AG04450 (cell line): ENCODE measurements at regions not wholly inside any gene's neighbourhood (a gene's known extent, or its start where the extent isn't known, plus 50 kb on each side); places are given as distances from the start of the nearest gene placed in this dataset.

Experiments
- CTCF ChIA-PET: fragments of 300-600, 350-600 bp; formaldehyde crosslinking; extraction: SDS; loops from one replicate; lab custom pipeline; 2022; ENCODE audit warnings: antibody characterized with exemption, inconsistent platforms; lab: Charles Lee
- POLR2A ChIA-PET: fragments of 350-600 bp; formaldehyde crosslinking; extraction: SDS; loops from one replicate; lab custom pipeline; 2021; ENCODE audit warnings: antibody characterized with exemption, inconsistent platforms; lab: Yijun Ruan, JAX
- DNase-seq: peaks from one replicate; pipeline ENCODE4 v3.0.0-alpha.2; 2011; ENCODE audit warnings: low read depth, low spot score
- H3K27ac ChIP-seq: one replicate; pipeline ENCODE4 v1.5.1; 2012; ENCODE audit warnings: low read depth, low read length, control low read depth
- H3K27me3 ChIP-seq: one replicate; pipeline ENCODE4 v1.6.0; 2012; ENCODE audit warnings: low read length; ENCODE audit not compliant: control insufficient read depth, insufficient read depth
- H3K4me3 ChIP-seq: 2 replicates; pipeline ENCODE4 v1.5.1; 2011; ENCODE audit warnings: mild to moderate bottlenecking, low read depth, low read length, control low read depth
- H3K9me3 ChIP-seq: 2 replicates; pipeline ENCODE4 v1.5.1; 2012; ENCODE audit warnings: low read length; ENCODE audit not compliant: control insufficient read depth, insufficient read depth
- CTCF ChIP-seq: IDR thresholded peaks from 2 replicates; pipeline ENCODE4 v1.5.1; 2011; ENCODE audit warnings: low read depth, low read length, control low read depth, inconsistent platforms

- CTCF ChIA-PET: no interaction called here
- Histone ChIP-seq H3K27ac (no peak overlapping the region), H3K27me3 (no peaks in the 10 kb centered on the region), H3K4me3 (no peak overlapping the region), H3K9me3 (peaks cover 35% of the 10 kb centered on the region)
- no peak for TF ChIP-seq CTCF
- no peak for DNase-seq
- POLR2A ChIA-PET: no interaction called here
Measured at GRCh38 chr1:5099558-5099957, 445.1 kb downstream of the AJAP1 start.

DNA sequence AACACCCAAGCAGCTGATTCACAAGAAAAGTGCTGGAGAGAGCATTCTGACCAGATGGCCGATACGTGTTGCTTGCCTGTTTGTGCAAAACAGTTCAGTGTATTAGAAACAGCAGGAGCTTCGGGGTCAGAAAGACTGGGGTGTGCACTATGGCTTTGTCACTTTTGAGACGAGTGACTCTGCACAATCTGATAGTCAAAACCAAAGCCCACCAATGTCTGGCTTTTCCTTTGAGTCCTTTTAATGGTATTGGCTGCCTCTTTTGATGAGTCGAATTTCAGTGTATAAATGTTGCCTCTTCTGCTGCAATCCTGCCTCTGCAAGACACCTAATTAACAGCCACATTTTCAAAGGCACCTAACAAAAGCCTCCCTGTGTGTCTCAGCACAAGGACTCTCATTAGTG is 444.6 kb downstream of the AJAP1 start:
- DNase-seq: no peak
- H3K27me3 ChIP-seq: no peaks in the 10 kb centered on the region
- H3K9me3 ChIP-seq: peaks cover 33% of the 10 kb centered on the region
- CTCF ChIA-PET: no interaction called here
- no peak for TF ChIP-seq CTCF
- POLR2A ChIA-PET: no interaction called here
- H3K4me3 ChIP-seq: no peak overlapping the region
- H3K27ac ChIP-seq: no peak overlapping the region

DNA sequence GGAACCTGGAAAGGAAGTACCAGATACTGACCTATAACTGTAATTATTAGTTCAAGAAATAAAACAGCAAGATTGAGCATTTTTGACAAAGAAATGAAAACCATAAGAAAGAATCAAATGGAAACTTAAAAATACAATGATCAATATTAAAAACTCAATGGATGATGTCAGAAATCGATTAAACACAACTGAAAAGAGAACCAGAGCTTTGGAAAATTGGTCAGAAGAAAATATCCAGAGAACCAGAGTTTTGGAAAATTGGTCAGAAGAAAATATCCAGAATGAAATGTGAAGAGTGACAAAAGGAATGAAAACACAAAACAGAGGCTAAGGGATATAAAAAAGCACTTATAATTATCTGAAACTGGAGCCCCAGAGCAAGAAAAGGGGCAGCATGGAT is 438.6 kb downstream of the AJAP1 start:
- Histone ChIP-seq H3K9me3 (peaks cover 24% of the 10 kb centered on the region), H3K27me3 (no peaks in the 10 kb centered on the region), H3K27ac (no peak overlapping the region), H3K4me3 (no peak overlapping the region)
- TF ChIP-seq CTCF: no peak
- ChIA-PET POLR2A (no interaction called here), CTCF (no interaction called here)
- no peak for DNase-seq

DNA sequence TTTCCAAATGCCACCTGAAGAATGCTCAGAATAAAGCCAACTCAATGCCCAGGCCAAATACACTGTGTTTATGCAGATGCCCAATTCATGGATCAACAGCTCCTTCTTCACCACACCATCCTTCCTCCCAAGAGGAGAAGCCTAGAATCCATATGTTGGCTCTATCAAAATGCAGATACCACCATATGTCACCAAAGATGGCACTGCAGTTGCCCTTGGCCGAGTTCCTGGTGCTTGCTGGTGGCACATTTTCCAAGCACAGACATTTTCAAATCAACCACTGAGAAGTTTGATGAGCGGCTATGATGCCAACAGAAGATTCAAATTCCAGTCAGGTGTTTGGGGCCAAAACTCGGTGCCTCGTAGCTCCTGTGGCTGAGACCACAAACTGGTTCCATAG is 430.3 kb downstream of the AJAP1 start:
- Histone ChIP-seq H3K9me3 (peaks cover 33% of the 10 kb centered on the region), H3K4me3 (no peak overlapping the region), H3K27me3 (no peaks in the 10 kb centered on the region), H3K27ac (no peak overlapping the region)
- no peak for TF ChIP-seq CTCF
- no peak for DNase-seq
- POLR2A ChIA-PET: no interaction called here
- CTCF ChIA-PET: interaction anchor here (0.5 kb wide), 1 partner anchor 248 kb away, joined by 3 read pairs; no protein-coding TSS in a partner anchor

DNA sequence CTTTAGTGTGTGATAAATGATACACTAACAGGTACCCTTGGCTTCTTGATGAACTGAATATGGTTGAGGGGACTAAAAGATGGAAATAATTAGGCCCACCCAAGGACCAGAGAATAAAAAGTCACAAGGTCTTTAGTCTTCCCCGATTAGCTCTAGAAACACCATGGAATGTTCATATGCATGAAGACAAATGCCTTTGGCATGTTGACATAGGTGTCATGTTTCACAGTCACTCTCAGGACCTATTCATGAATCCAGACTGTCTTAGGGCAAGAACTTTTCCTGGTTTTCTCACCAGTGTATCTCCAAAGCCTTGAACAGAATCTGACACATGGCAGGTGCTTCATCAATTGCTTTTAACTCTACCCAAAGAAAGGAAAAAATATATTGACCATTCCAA is 412.8 kb downstream of the AJAP1 start:
- no peak for TF ChIP-seq CTCF
- Histone ChIP-seq H3K9me3 (peaks cover 8% of the 10 kb centered on the region), H3K27ac (no peak overlapping the region), H3K27me3 (no peaks in the 10 kb centered on the region), H3K4me3 (no peak overlapping the region)
- CTCF ChIA-PET: no interaction called here
- DNase-seq: no peak
- POLR2A ChIA-PET: no interaction called here
